ENCODE measurements at regions not wholly inside any gene's neighbourhood (a gene's known extent, or its start where the extent isn't known, plus 50 kb on each side); places are given as distances from the start of the nearest gene placed in this dataset.
A peak's percentile ranks its signal among the peaks of the same experiment; 100 is the strongest.

GRCh38 chr2:220157312-220157711, 529.9 kb downstream of the SLC4A3 start:
- no peaks in the 10 kb centered on the region for H3K36me3 Mint-ChIP-seq (ENCODE audit: insufficient read depth in 1 of 3, low read depth in 3 of 3)
- Histone ChIP-seq H2BK12ac (ENCODE audit: insufficient read length, low read depth, low read length) (no peak overlapping the region), H3K23ac (ENCODE audit: insufficient read length, low read depth, low read length) (no peak overlapping the region), H4K91ac (ENCODE audit: insufficient read length, low read depth, low read length) (no peak overlapping the region), H2BK20ac (ENCODE audit: low read depth, low read length, poor library complexity, severe bottlenecking) (no peak overlapping the region), H4K5ac (ENCODE audit: insufficient read length, low read depth, low read length) (no peak overlapping the region), H3K4me1 (ENCODE audit: insufficient read depth, low read length) (no peaks in the 10 kb centered on the region), H2BK120ac (ENCODE audit: low read depth, low read length, poor library complexity, severe bottlenecking) (no peak overlapping the region), H2AFZ (ENCODE audit: low read length) (no peak overlapping the region), H3K9ac (ENCODE audit: extremely low read depth, insufficient read length, low read length) (no peak overlapping the region), H2BK5ac (ENCODE audit: insufficient read length, low read length) (no peak overlapping the region), H3K9me3 (ENCODE audit: control insufficient read depth, low read depth, low read length) (no peaks in the 10 kb centered on the region), H3K27ac (ENCODE audit: insufficient read length, low read depth, low read length) (no peak overlapping the region), H3K56ac (ENCODE audit: insufficient read length, low read depth, low read length) (no peak overlapping the region), H3K4ac (ENCODE audit: low read depth, low read length) (no peak overlapping the region), H2AK5ac (ENCODE audit: insufficient read length, low read length) (no peak overlapping the region), H4K8ac (replicated peaks; ENCODE audit: insufficient read length, low read depth, low read length) (no peak overlapping the region), H3K4me2 (ENCODE audit: insufficient read depth, insufficient read length, low read length) (no peak overlapping the region), H4K20me1 (ENCODE audit: control insufficient read depth, insufficient read depth, insufficient read length) (no peaks in the 10 kb centered on the region), H3T11ph (ENCODE audit: low read length) (no peak overlapping the region), H3K79me1 (ENCODE audit: insufficient read depth, low read depth, low read length, poor library complexity, severe bottlenecking) (no peaks in the 10 kb centered on the region), H3K18ac (ENCODE audit: insufficient read length, low read depth, low read length) (no peak overlapping the region), H3K27me3 (ENCODE audit: insufficient read depth, low read length) (no peaks in the 10 kb centered on the region), H3K14ac (ENCODE audit: insufficient read depth, low read length) (no peak overlapping the region), H3K79me2 (ENCODE audit: insufficient read depth, low read length) (no peaks in the 10 kb centered on the region; the same call in 1 of the 2 replicates), H3K23me2 (ENCODE audit: insufficient read length, low read depth, low read length, poor library complexity, severe bottlenecking) (no peaks in the 10 kb centered on the region), H2BK15ac (ENCODE audit: low read depth, low read length) (no peak overlapping the region)
- DNase-seq = peak; percentile 33
- H3K27me3 Mint-ChIP-seq (ENCODE audit: low read depth) = no peaks in the 10 kb centered on the region
- no peak overlapping the region for H3K4me3 Mint-ChIP-seq
- 0 out of 5 replicates have a peak, but pooled peaks cover 0 to 2% of the 10 kb centered on the region in 2 experiments for H3K9me3 Mint-ChIP-seq
- H3K4me1 Mint-ChIP-seq = peaks cover 7 to 9% of the 10 kb centered on the region in 2 experiments; a peak in 3 of 4 replicates
- TF ChIP-seq, protein P1, sequence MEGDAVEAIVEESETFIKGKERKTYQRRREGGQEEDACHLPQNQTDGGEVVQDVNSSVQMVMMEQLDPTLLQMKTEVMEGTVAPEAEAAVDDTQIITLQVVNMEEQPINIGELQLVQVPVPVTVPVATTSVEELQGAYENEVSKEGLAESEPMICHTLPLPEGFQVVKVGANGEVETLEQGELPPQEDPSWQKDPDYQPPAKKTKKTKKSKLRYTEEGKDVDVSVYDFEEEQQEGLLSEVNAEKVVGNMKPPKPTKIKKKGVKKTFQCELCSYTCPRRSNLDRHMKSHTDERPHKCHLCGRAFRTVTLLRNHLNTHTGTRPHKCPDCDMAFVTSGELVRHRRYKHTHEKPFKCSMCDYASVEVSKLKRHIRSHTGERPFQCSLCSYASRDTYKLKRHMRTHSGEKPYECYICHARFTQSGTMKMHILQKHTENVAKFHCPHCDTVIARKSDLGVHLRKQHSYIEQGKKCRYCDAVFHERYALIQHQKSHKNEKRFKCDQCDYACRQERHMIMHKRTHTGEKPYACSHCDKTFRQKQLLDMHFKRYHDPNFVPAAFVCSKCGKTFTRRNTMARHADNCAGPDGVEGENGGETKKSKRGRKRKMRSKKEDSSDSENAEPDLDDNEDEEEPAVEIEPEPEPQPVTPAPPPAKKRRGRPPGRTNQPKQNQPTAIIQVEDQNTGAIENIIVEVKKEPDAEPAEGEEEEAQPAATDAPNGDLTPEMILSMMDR (conservative IDR thresholded peaks at IDR 0.05) = peak; percentile 44; the same call in 2 of the 3 replicates
- H3K27ac Mint-ChIP-seq = no peak overlapping the region
- WGBS (ENCODE audit: extremely low coverage, insufficient read length, low lambda C conversion rate) = no CpG with 5 or more reads among the region's 3 CpGs
